GM12878 (cell line): ENCODE measurements at regions not wholly inside any gene's neighbourhood (a gene's known extent, or its start where the extent isn't known, plus 50 kb on each side); places are given as distances from the start of the nearest gene placed in this dataset.

ENCODE experiments used
- ATAC-seq: fragments of 200-7000 bp; cut with Tn5 transposase; 3 replicates; pipeline ENCODE4 v1.9.1; 2020; ENCODE audit warnings: mild to moderate bottlenecking, moderate library complexity
- BruUV-seq: library from RNA; stranded (reverse); fragments of 400-500 nt; replicated peaks from 2 replicates; lab custom pipeline; 2021; lab: Mats Ljungman, UMichigan
- CTCF ChIA-PET: fragments of 300-600 bp; sonication (Branson Sonifier 250); formaldehyde crosslinking; extraction: SDS; loops from one replicate; lab custom pipeline; 2021; ENCODE audit warnings: inconsistent platforms; lab: Yijun Ruan, JAX
- POLR2A ChIA-PET: fragments of 350-600 bp; formaldehyde crosslinking; extraction: SDS; loops from one replicate; lab custom pipeline; 2021; ENCODE audit warnings: inconsistent platforms; lab: Charles Lee
- RAD21 ChIA-PET: fragments of 300-600 bp; sonication (Branson Sonifier 250); formaldehyde crosslinking; loops from one replicate; lab custom pipeline; 2023; ENCODE audit warnings: antibody characterized with exemption; ENCODE audit not compliant: unreplicated experiment; lab: Charles Lee
- SMC1A ChIA-PET: fragments of 300-600 bp; sonication (Branson Sonifier 250); formaldehyde crosslinking; loops from one replicate; lab custom pipeline; 2023; ENCODE audit not compliant: unreplicated experiment, uncharacterized antibody; lab: Charles Lee
- DNase-seq: peaks from one replicate; pipeline ENCODE4 v3.0.0-alpha.2; 2011; ENCODE audit warnings: low read depth, low spot score
- FAIRE-seq: peaks from 3 replicates; lab custom pipeline; 2011; peaks lifted over from hg19 to GRCh38; lab: Jason Lieb, UNC
- H2AFZ ChIP-seq: 2 replicates; pipeline ENCODE4 v1.6.0; 2011; ENCODE audit warnings: low read depth, low read length, control low read depth; ENCODE audit not compliant: control insufficient read depth
- H3K27ac ChIP-seq: 2 replicates; pipeline ENCODE4 v1.5.1; 2011; ENCODE audit warnings: control low read depth; ENCODE audit not compliant: control insufficient read depth, insufficient read depth
- H3K27me3 ChIP-seq, 2 experiments: replicated peaks in 1 of 2; 2 replicates each; pipeline versions ENCODE4 v1.6.0 to v1.6.1; 2011; ENCODE audit warnings: low read length in 1 of 2; ENCODE audit not compliant: control insufficient read depth in 2 of 2, insufficient read depth in 2 of 2
- H3K36me3 ChIP-seq, 2 experiments: 2 replicates each; pipeline ENCODE4 v1.5.1; 2011; ENCODE audit warnings: low read length in 1 of 2; ENCODE audit not compliant: control insufficient read depth in 2 of 2, insufficient read depth in 2 of 2
- H3K4me1 ChIP-seq: 2 replicates; pipeline ENCODE4 v1.6.1; 2011; ENCODE audit warnings: mild to moderate bottlenecking, low read length, moderate library complexity, mixed read lengths; ENCODE audit not compliant: control insufficient read depth, insufficient read depth
- H3K4me2 ChIP-seq: 2 replicates; pipeline ENCODE4 v1.6.0; 2011; ENCODE audit warnings: control low read depth; ENCODE audit not compliant: control insufficient read depth, insufficient read depth
- H3K4me3 ChIP-seq: fragments of 200-600 bp; sonication (generic); 2 replicates; pipeline ENCODE4 v1.5.1; 2016
- H3K79me2 ChIP-seq: 2 replicates; pipeline ENCODE4 v1.6.0; 2011; ENCODE audit warnings: low read length; ENCODE audit not compliant: control insufficient read depth, insufficient read depth
- H3K9ac ChIP-seq: 2 replicates; pipeline ENCODE4 v1.8.0; 2011; ENCODE audit warnings: low read length, control low read depth, mixed read lengths; ENCODE audit not compliant: control insufficient read depth, insufficient read depth
- H3K9me3 ChIP-seq: replicated peaks from 3 replicates; pipeline ENCODE4 v1.5.1; 2011; ENCODE audit warnings: mild to moderate bottlenecking, low read length; ENCODE audit not compliant: control insufficient read depth, insufficient read depth
- H4K20me1 ChIP-seq: 2 replicates; pipeline ENCODE4 v1.6.0; 2011; ENCODE audit not compliant: control insufficient read depth, insufficient read depth
- ATF2 ChIP-seq: IDR thresholded peaks from 2 replicates; pipeline ENCODE4 v1.6.1; 2012; ENCODE audit warnings: low read length, inconsistent platforms
- CEBPB ChIP-seq, 2 experiments: fragments of 150-350 bp in 1 of 2; IDR thresholded peaks; 2 replicates each; pipeline ENCODE4 v1.6.1; 2012 to 2014; ENCODE audit warnings: low read depth in 2 of 2, low read length in 2 of 2, borderline replicate concordance in 1 of 2, inconsistent platforms in 1 of 2
- CHD4 ChIP-seq: fragments of 200-600 bp; sonication (generic); IDR thresholded peaks from 2 replicates; pipeline ENCODE4 v1.6.1; 2016; ENCODE audit warnings: mild to moderate bottlenecking
- ETV6 ChIP-seq, 2 experiments: fragments of 450-650 bp in 1 of 2; IDR thresholded peaks in 1 of 2; conservative IDR thresholded peaks in 1 of 2; 2 replicates each; pipeline ENCODE4 v1.6.1; 2014; ENCODE audit warnings: antibody characterized with exemption in 1 of 2, borderline replicate concordance in 1 of 2, low read depth in 1 of 2, mild to moderate bottlenecking in 1 of 2, moderate library complexity in 1 of 2
- GATAD2B ChIP-seq: fragments of 450-650 bp; conservative IDR thresholded peaks from 2 replicates; pipeline ENCODE4 v1.6.1; 2017; ENCODE audit warnings: low read depth, mild to moderate bottlenecking, moderate library complexity
- JUND ChIP-seq: IDR thresholded peaks from 2 replicates; pipeline ENCODE4 v1.6.1; 2012; ENCODE audit warnings: low read depth, mild to moderate bottlenecking, low read length, improper control_type of control experiment, moderate library complexity
- NFIC ChIP-seq: IDR thresholded peaks from 2 replicates; pipeline ENCODE4 v1.6.1; 2012; ENCODE audit warnings: low read depth, mild to moderate bottlenecking, inconsistent platforms, low read length, moderate library complexity
- NFYA ChIP-seq: IDR thresholded peaks from 2 replicates; pipeline ENCODE4 v1.6.1; 2011; ENCODE audit warnings: low read depth, mild to moderate bottlenecking, low read length, improper control_type of control experiment, borderline replicate concordance
- POLR2AphosphoS5 ChIP-seq: IDR thresholded peaks from 2 replicates; pipeline ENCODE4 v1.6.1; 2011; ENCODE audit warnings: mild to moderate bottlenecking, low read length, inconsistent platforms
- POU2F2 ChIP-seq: IDR thresholded peaks from 3 replicates; pipeline ENCODE4 v1.6.1; 2011; ENCODE audit warnings: low read depth, mild to moderate bottlenecking, low read length, borderline replicate concordance
- RAD21 ChIP-seq: IDR thresholded peaks from 2 replicates; pipeline ENCODE4 v1.6.1; 2011; ENCODE audit warnings: mild to moderate bottlenecking, low read depth, low read length, moderate library complexity; ENCODE audit not compliant: insufficient read depth
- RAD51 ChIP-seq: fragments of 450-650 bp; IDR thresholded peaks from 2 replicates; pipeline ENCODE4 v1.6.1; 2016; ENCODE audit warnings: moderate library complexity, mild to moderate bottlenecking, inconsistent platforms
- SKIL ChIP-seq: fragments of 450-650 bp; IDR thresholded peaks from 2 replicates; pipeline ENCODE4 v1.6.1; 2017; ENCODE audit warnings: mild to moderate bottlenecking, low read depth, inconsistent platforms; ENCODE audit not compliant: poor library complexity, severe bottlenecking
- TARDBP ChIP-seq: IDR thresholded peaks from 2 replicates; pipeline ENCODE4 v1.6.1; 2016; ENCODE audit warnings: borderline replicate concordance
- TCF12 ChIP-seq: IDR thresholded peaks from 2 replicates; pipeline ENCODE4 v1.6.1; 2011; ENCODE audit warnings: low read depth, mild to moderate bottlenecking, low read length
- TCF3 ChIP-seq: IDR thresholded peaks from 2 replicates; pipeline ENCODE4 v1.6.1; 2012; ENCODE audit warnings: low read depth, mild to moderate bottlenecking, low read length, borderline replicate concordance; ENCODE audit not compliant: insufficient read depth
- ZBTB40 ChIP-seq: fragments of 450-650 bp; IDR thresholded peaks from 2 replicates; pipeline ENCODE4 v1.6.1; 2016; ENCODE audit warnings: mild to moderate bottlenecking, moderate library complexity, borderline replicate concordance
- ZNF384 ChIP-seq: IDR thresholded peaks from 2 replicates; pipeline ENCODE4 v1.6.1; 2012; ENCODE audit warnings: low read depth, mild to moderate bottlenecking, low read length, improper control_type of control experiment, borderline replicate concordance
- WGBS: methylation state at CpG from one replicate; pipeline ENCODE4 v1.1.6; 2016; ENCODE audit warnings: low lambda C conversion rate; ENCODE audit not compliant: insufficient replicate concordance, insufficient coverage; ENCODE audit errors: missing lambda C conversion rate; 5-methylcytosine and 5-hydroxymethylcytosine counted together
- in situ Hi-C: fragments of 300-500 bp; cut with MboI; formaldehyde crosslinking; loops from 9 replicates; pipeline ENCODE4 v1.14.3; 2018; ENCODE audit warnings: mixed read lengths
- intact Hi-C: fragments of 100-400 bp; cut with micrococcal nuclease; formaldehyde crosslinking; loops from one replicate; pipeline ENCODE4 v1.14.2; 2022; ENCODE audit not compliant: unreplicated experiment

- TF ChIP-seq ETV6 (conservative IDR thresholded peaks at IDR 0.05 in 1 of 2, IDR thresholded peaks at IDR 0.05 in 1 of 2; ENCODE audit: borderline replicate concordance in 1 of 2, low read depth in 1 of 2) (no peak), POU2F2 (no peak)
These were observed 164.6 kb upstream of the TNRC6C start (continued) for GRCh38 chr17:77793971-77794235.

GRCh38 chr17:77794846-77795245 lies 163.7 kb upstream of the TNRC6C start:
- no peak overlapping the region for H3K9ac ChIP-seq
- no peaks in the 10 kb centered on the region for H3K4me1 ChIP-seq
- ChIA-PET SMC1A (no interaction called here), CTCF (no interaction called here), POLR2A (no interaction called here), RAD21 (no interaction called here)
- H3K79me2 ChIP-seq: no peaks in the 10 kb centered on the region
- H3K27ac ChIP-seq: no peak overlapping the region
- no peaks in the 10 kb centered on the region; a peak in 2 of 4 replicates for H3K27me3 ChIP-seq
- H3K4me2 ChIP-seq: no peak overlapping the region
- no TSS peak for BruUV-seq
- H3K9me3 ChIP-seq: no peaks in the 10 kb centered on the region
- no peaks in the 10 kb centered on the region for H4K20me1 ChIP-seq
- no peak overlapping the region for H3K4me3 ChIP-seq
- DNase-seq: no peak
- no peaks in the 10 kb centered on the region for H3K36me3 ChIP-seq
- intact Hi-C loops: no loop called here
- FAIRE-seq: no peak
- in situ Hi-C loops: no loop called here
- no peak for TF ChIP-seq NFIC
- no peak for TF ChIP-seq CEBPB (IDR thresholded peaks at IDR 0.05; ENCODE audit: borderline replicate concordance in 1 of 2, low read depth in 2 of 2, low read length in 2 of 2)
- TF ChIP-seq RAD51: no peak
- TF ChIP-seq GATAD2B: no peak
- TF ChIP-seq TCF3: no peak
- no peak for TF ChIP-seq RAD21
- no peak for TF ChIP-seq NFYA
- no peak for TF ChIP-seq SKIL
- no peak for TF ChIP-seq ATF2
- TF ChIP-seq TARDBP: no peak
- TF ChIP-seq ZNF384: no peak
- TF ChIP-seq POLR2AphosphoS5: no peak
- no peak for TF ChIP-seq JUND
- no peak for TF ChIP-seq CHD4
- TF ChIP-seq ZBTB40: no peak
- TF ChIP-seq TCF12: no peak
- ATAC-seq: no peak
- no peak overlapping the region for H2AFZ ChIP-seq
- 7% methylated on average over 6 of the region's 6 CpGs for WGBS
